Urothelium cell line (cell line): ENCODE measurements at regions not wholly inside any gene's neighbourhood (a gene's known extent, or its start where the extent isn't known, plus 50 kb on each side); places are given as distances from the start of the nearest gene placed in this dataset.

ENCODE experiments used
- DNase-seq: peaks from one replicate; pipeline ENCODE4 v3.0.0; 2011; ENCODE audit warnings: low spot score, mixed read lengths
- FAIRE-seq: peaks from 2 replicates; lab custom pipeline; 2011; peaks lifted over from hg19 to GRCh38; lab: Jason Lieb, UNC

DNA sequence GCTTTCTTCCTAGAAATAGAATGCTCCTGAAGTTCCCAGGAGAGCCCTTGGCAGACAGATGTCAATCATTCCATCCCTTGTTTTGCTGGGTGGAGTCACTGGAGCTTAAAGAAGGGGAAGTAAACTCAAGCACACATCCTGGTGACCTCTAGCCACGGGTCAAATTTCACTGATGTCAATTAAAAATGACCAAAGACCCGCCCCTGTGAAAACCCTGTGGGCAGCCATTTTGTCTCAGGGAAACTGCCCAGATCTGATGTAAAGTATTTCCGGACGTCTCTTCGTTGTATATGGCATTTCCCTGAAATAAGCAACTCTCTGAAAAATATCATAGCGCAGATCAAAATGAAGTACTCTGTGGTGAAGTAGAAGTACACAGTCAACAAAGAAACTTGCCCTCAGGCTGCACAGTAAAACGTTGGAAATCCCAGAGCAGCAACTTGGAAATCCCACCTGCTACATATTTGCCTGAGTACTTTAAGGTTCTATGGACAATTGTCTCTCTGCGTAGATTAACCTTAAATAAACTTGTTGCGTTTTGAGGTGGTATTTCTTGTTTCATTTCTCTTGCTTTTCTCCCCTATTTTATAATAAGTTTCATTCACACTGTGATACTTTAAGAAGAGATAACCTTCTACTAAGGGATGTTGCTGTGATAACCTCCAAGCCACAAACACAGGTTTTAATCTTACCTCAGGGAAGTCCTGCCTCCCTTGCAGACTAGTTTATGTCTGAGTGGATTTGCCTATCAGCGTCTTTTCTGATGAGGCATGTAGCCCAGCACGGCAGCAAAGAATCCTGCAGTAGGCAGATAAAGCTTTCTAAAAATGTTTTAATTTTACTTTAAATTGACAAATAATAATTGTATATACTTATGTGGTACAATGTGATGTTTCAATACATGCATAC, 60.9 kb upstream of the PIP5K1B start:
- no peak for DNase-seq
- FAIRE-seq, result no peak

DNA sequence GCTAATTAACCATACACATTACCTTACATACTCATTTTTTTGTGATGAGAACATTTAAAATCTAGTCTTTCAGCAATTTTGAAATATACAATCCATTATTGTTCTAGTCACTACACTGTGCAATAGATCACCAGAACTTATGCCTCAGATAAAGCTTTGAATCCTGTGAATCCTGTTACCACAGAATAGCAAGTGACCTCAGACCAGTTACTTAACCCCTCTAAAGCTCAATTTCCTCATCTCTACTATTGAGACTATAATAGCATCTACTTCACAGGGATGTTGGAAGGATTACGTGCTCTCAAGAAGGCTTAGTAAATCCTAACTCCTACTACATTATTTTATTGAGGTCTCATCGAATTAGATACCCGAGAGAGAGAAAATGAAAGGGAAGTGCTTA, 60.2 kb upstream of the PIP5K1B start:
- no peak for DNase-seq
- no peak for FAIRE-seq

DNA sequence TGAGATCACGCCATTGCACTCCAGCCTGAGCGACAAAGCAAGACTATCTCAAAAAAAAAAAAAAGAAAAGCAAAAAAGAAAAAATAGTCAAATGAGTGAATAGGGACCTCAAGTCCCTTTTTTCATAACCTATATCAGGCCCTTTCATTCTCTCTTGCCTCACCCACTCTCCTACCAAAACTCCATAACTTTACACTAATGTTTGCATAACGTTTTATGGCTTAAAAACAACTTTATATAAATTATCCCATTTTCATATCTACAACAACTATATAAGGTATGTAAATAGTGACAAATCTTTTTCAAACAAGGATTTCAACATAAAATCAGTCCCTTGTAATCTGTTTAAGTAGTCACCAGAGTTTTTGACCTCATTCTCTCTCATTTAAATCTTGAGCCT, 56.9 kb upstream of the PIP5K1B start:
- FAIRE-seq (no peak), DNase-seq (no peak)

DNA sequence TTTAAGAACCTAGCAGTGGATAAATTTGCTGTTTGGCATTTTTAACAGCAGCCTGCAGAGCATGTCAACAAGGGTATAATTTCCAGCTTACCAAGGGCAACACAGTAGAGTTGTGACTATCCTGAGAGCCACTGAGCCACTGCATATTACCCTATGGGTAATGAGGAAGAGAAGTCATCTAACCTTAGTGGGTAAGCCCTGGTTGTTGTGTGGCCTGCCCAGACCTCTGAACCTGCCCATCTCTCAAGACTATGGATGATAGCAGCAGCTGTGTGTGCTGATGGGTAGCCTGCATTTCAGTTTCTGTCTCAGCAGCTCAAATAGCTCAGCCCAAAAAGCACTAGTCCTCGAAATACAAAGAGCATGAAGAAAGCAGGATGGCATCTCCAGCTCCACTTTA, 56.1 kb upstream of the PIP5K1B start:
- no peak for DNase-seq
- no peak for FAIRE-seq

DNA sequence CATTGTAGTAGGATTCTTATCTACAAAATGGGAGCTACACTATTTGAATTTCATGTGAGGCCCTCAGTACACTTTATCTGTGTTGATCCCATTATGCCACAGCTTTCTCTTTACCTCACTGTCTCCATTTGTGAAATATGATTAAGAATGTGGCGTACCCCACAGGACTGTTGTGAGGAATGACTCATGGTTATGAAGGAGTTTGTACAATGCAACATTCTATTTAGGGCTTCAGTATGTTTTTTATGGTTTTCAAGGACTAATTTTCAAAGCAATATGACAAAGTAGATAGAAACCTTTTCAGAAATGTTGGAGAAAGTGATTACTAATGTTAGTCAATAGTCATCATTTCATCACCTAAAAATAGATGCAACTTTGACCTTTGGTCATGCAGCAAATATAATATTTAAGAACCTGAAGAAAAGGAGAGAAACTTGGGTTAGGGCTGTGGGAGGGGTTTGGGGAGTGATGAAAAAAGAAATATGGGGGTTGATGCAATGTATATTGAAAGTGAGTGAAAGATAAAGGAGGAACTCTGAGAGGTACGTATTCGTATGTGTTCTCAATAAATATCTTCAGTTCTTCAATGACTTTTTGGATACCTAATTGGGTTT, 53.7 kb upstream of the PIP5K1B start:
- FAIRE-seq (no peak), DNase-seq (no peak)

DNA sequence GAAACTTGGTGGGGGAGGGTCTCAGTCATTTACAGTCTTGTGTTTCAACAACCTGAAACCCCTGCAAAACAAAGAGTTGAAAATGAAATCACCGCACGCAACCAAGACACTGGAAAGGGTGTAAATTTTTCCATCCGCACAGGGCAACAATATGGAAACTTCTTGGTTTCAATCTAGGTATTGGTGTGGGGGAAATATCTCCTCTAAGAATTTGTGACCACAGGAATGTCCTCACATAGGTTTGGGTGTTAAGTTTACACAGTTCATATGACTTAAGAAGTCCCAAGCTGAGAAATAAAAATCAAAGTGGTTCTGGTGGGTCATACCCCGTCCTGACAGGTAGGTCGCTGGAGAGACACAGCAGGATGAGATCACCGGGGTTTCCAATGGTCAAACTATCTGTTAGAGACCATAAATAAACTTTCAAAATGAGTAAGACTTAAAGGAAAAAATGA, 51.9 kb upstream of the PIP5K1B start:
- DNase-seq (peak; percentile 7), FAIRE-seq (no peak)

DNA sequence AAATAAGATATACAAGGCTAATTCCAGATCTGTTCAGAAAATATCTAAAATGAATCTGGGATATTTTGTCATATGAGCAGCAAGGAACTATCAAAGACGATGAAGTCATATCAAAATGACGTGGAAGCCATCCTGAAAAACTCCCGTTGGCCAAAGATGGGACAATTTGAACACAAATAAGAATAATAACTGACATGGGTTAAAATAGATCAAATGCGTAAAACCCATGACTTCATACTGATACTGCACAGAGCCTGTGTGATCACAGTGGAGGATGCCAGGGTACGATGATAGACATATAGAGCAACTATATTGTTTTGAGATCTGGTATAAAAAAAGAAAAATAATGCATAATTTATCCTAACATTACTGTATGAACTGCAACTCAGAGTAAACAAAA, 51.0 kb upstream of the PIP5K1B start:
- FAIRE-seq (no peak), DNase-seq (no peak)
